SH-SY5Y (cell line): ENCODE measurements at regions not wholly inside any gene's neighbourhood (a gene's known extent, or its start where the extent isn't known, plus 50 kb on each side); places are given as distances from the start of the nearest gene placed in this dataset.

Source experiments
- GATA2 ChIP-seq: IDR thresholded peaks from 2 replicates; pipeline ENCODE4 v1.6.1; 2011; ENCODE audit warnings: mild to moderate bottlenecking, low read depth, low read length
- GATA3 ChIP-seq: IDR thresholded peaks from 2 replicates; pipeline ENCODE4 v1.6.1; 2011; ENCODE audit warnings: low read depth, mild to moderate bottlenecking, low read length, moderate library complexity

GRCh38 chr7:69244701-69245100 lies 353.6 kb upstream of the AUTS2 start:
- TF ChIP-seq GATA3 (no peak), GATA2 (no peak)
